GM13977 (cell line): ENCODE measurements at regions not wholly inside any gene's neighbourhood (a gene's known extent, or its start where the extent isn't known, plus 50 kb on each side); places are given as distances from the start of the nearest gene placed in this dataset.
"Not testable (repeated sequence)": the region's sequence is repeated elsewhere in the genome, so short reads cannot be mapped to it uniquely, and the experiment has no call there.

ENCODE experiments used
- DNase-seq: peaks from one replicate; pipeline ENCODE4 v3.0.0; 2012; ENCODE audit warnings: low spot score
- CTCF ChIP-seq: IDR thresholded peaks from 2 replicates; pipeline ENCODE4 v1.5.1; 2012; ENCODE audit warnings: mild to moderate bottlenecking, control low read depth; ENCODE audit not compliant: insufficient read depth; ENCODE audit errors: extremely low read depth, missing control alignments
- in situ Hi-C: fragments of 300-500 bp; cut with MboI; formaldehyde crosslinking; loops from one replicate; pipeline ENCODE4 v1.12.0; 2022; ENCODE audit warnings: low sequenced_read_pairs, low pct_unique_long_range_greater_than_20kb, mixed read lengths, inconsistent platforms; ENCODE audit not compliant: unreplicated experiment

GRCh38 chr20:12241065-12241464, 323.4 kb downstream of the BTBD3 start:
- in situ Hi-C loops, result no loop called here
- DNase-seq, result no peak
- no peak for TF ChIP-seq CTCF

- no peak for DNase-seq
- in situ Hi-C loops, result no loop called here
- no peak for TF ChIP-seq CTCF
Measured at GRCh38 chr20:12243327-12243726, 325.6 kb downstream of the BTBD3 start.

- no peak for DNase-seq
- in situ Hi-C loops, result no loop called here
- no peak for TF ChIP-seq CTCF
Measured at GRCh38 chr20:12248481-12248880, 330.8 kb downstream of the BTBD3 start.

GRCh38 chr20:12250661-12251060, 333.0 kb downstream of the BTBD3 start:
- DNase-seq, result not testable (repeated sequence)

GRCh38 chr20:12252793-12253192, 335.1 kb downstream of the BTBD3 start:
- in situ Hi-C loops, result no loop called here
- no peak for TF ChIP-seq CTCF
- no peak for DNase-seq

More at GRCh38 chr20:12250661-12251060, 333.0 kb downstream of the BTBD3 start:
- in situ Hi-C loops, result not testable (repeated sequence)

GRCh38 chr20:12255461-12255970, 337.8 kb downstream of the BTBD3 start:
- no peak for DNase-seq
- in situ Hi-C loops, result no loop called here
- no peak for TF ChIP-seq CTCF

GRCh38 chr20:12256806-12257205, 339.1 kb downstream of the BTBD3 start:
- in situ Hi-C loops, result no loop called here
- TF ChIP-seq CTCF, result no peak
- DNase-seq, result no peak
